C4-2B (cell line): ENCODE measurements at regions not wholly inside any gene's neighbourhood (a gene's known extent, or its start where the extent isn't known, plus 50 kb on each side); places are given as distances from the start of the nearest gene placed in this dataset.

Experiments used
- H3K27ac ChIP-seq: fragments of 450-650 bp; 2 replicates; pipeline ENCODE4 v1.5.1; 2017
- CTCF ChIP-seq: fragments of 450-650 bp; conservative IDR thresholded peaks from 2 replicates; pipeline ENCODE4 v1.5.1; 2017; ENCODE audit warnings: mild to moderate bottlenecking
- ZFX ChIP-seq: fragments of 450-650 bp; IDR thresholded peaks from 2 replicates; pipeline ENCODE4 v1.6.1; 2017

- no peak overlapping the region for H3K27ac ChIP-seq
- TF ChIP-seq CTCF (no peak), ZFX (no peak)
Measured at GRCh38 chr6:106731144-106731842, 101.9 kb downstream of the QRSL1 start.

GRCh38 chr6:106730718-106731117 lies 101.3 kb downstream of the QRSL1 start:
- no peak for TF ChIP-seq ZFX
- no peak for TF ChIP-seq CTCF
- H3K27ac ChIP-seq = no peak overlapping the region

GRCh38 chr6:106730264-106730663 lies 100.9 kb downstream of the QRSL1 start:
- H3K27ac ChIP-seq = no peak overlapping the region
- no peak for TF ChIP-seq CTCF

- no peak overlapping the region for H3K27ac ChIP-seq
Measured at GRCh38 chr6:106729841-106730240, 100.5 kb downstream of the QRSL1 start.

GRCh38 chr6:106728296-106728870 lies 99.0 kb downstream of the QRSL1 start:
- no peak for TF ChIP-seq CTCF
- TF ChIP-seq ZFX = no peak
- H3K27ac ChIP-seq = no peak overlapping the region

More at GRCh38 chr6:106729841-106730240, 100.5 kb downstream of the QRSL1 start:
- TF ChIP-seq ZFX (no peak), CTCF (no peak)

DNA sequence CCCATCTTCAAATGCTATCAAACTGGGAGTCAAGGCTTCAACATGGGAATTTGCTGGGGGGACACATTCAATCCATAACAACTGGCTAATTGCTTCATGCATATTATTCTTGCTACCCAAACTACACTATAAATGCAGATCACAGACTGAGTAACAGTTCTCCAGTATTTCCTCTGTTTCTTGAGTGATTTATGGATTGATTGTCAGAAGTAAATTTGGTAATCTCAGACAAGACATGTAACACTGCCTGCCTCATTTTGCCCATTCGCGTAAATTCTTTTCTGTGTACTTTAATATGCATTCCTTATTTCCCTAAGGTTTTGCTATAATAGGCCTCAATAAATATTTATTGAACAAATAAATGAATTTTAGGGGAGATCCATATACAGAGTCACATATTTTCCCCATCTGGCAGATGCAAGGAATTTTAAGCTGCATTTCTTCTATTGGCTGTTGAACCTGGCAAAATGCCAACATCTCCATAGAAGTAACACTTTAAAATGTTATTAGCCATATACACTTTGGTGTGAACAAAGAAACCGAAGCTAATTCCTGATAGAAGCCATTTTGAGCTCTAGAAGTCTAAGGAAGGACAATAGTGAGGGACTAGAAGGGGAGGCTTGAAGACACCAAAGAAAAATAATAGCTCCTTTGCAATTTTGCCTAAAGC lies 98.2 kb downstream of the QRSL1 start:
- TF ChIP-seq ZFX (no peak), CTCF (no peak)
- no peak overlapping the region for H3K27ac ChIP-seq

GRCh38 chr6:106724848-106725247 lies 95.5 kb downstream of the QRSL1 start:
- TF ChIP-seq ZFX = no peak
- TF ChIP-seq CTCF = no peak
- no peak overlapping the region for H3K27ac ChIP-seq
